RPMI8226 (cell line): ENCODE measurements at regions not wholly inside any gene's neighbourhood (a gene's known extent, or its start where the extent isn't known, plus 50 kb on each side); places are given as distances from the start of the nearest gene placed in this dataset.
A peak's percentile ranks its signal among the peaks of the same experiment; 100 is the strongest.
"Not testable (repeated sequence)": the region's sequence is repeated elsewhere in the genome, so short reads cannot be mapped to it uniquely, and the experiment has no call there.

ENCODE experiments used
- DNase-seq: peaks from one replicate; pipeline ENCODE4 v3.0.0-alpha.2; 2015

GRCh38 chr21:10100873-10101272, 420.5 kb upstream of the TPTE start:
- not testable (repeated sequence) for DNase-seq

GRCh38 chr21:10119342-10119741, 402.0 kb upstream of the TPTE start:
- not testable (repeated sequence) for DNase-seq

GRCh38 chr21:10119746-10120535, 401.4 kb upstream of the TPTE start:
- DNase-seq: not testable (repeated sequence)

- DNase-seq: not testable (repeated sequence)
Observed at GRCh38 chr21:10120536-10120934, 400.8 kb upstream of the TPTE start.

- peak; percentile 1 for DNase-seq
Observed at GRCh38 chr21:10120965-10121550, 400.3 kb upstream of the TPTE start.

- peak; percentile 1 for DNase-seq
Observed at GRCh38 chr21:10121816-10122455, 399.4 kb upstream of the TPTE start.

- peak; percentile 14 for DNase-seq
Observed at GRCh38 chr21:10122801-10123507, 398.4 kb upstream of the TPTE start.

GRCh38 chr21:10123508-10123885, 397.9 kb upstream of the TPTE start:
- DNase-seq: peak; percentile 56

GRCh38 chr21:10125616-10126015, 395.8 kb upstream of the TPTE start:
- DNase-seq: peak; percentile 1

- not testable (repeated sequence) for DNase-seq
Observed at GRCh38 chr21:10134119-10134518, 387.3 kb upstream of the TPTE start.

GRCh38 chr21:10135879-10136278, 385.5 kb upstream of the TPTE start:
- not testable (repeated sequence) for DNase-seq

GRCh38 chr21:10154178-10154577, 367.2 kb upstream of the TPTE start:
- DNase-seq: not testable (repeated sequence)
